ENCODE measurements at regions not wholly inside any gene's neighbourhood (a gene's known extent, or its start where the extent isn't known, plus 50 kb on each side); places are given as distances from the start of the nearest gene placed in this dataset.

- TF ChIP-seq POLR2A (IDR thresholded peaks at IDR 0.05; ENCODE audit: low read depth) (no peak), CTCF (IDR thresholded peaks at IDR 0.05) (no peak), EP300 (IDR thresholded peaks at IDR 0.05) (no peak), POLR2AphosphoS5 (IDR thresholded peaks at IDR 0.05) (no peak)
Observed at GRCh38 chr11:100550298-100550697, 136.8 kb upstream of the ARHGAP42 start.

All from esophagus muscularis mucosa (tissue), 4 donors.